ENCODE measurements at regions not wholly inside any gene's neighbourhood (a gene's known extent, or its start where the extent isn't known, plus 50 kb on each side); places are given as distances from the start of the nearest gene placed in this dataset.

- no peaks in the 10 kb centered on the region for H3F3A ChIP-seq (ENCODE audit: low read depth)
- H3K4me1 ChIP-seq = no peaks in the 10 kb centered on the region
- no peak overlapping the region for H3K27ac Mint-ChIP-seq
- no peaks in the 10 kb centered on the region for H3K36me3 Mint-ChIP-seq
- H3K27me3 Mint-ChIP-seq (ENCODE audit: insufficient read depth, low read depth) = peaks cover 8% of the 10 kb centered on the region
- H3K9me3 Mint-ChIP-seq = peaks cover 2% of the 10 kb centered on the region
- no peaks in the 10 kb centered on the region for H3K36me3 ChIP-seq
- H2AFZ ChIP-seq (replicated peaks) = no peak overlapping the region
- TF ChIP-seq EZH2phosphoT487 (IDR thresholded peaks at IDR 0.05) (no peak), CTCF (IDR thresholded peaks at IDR 0.05) (no peak), EZH2 (IDR thresholded peaks at IDR 0.05) (no peak)
- no peaks in the 10 kb centered on the region for H3K9me3 ChIP-seq (ENCODE audit: low read depth)
- no peak overlapping the region for H3K4me3 Mint-ChIP-seq
- H3K4me1 Mint-ChIP-seq = peaks cover 13% of the 10 kb centered on the region
- DNase-seq (ENCODE audit: low spot score) = no peak
- no peak overlapping the region for H3K27ac ChIP-seq
- no peaks in the 10 kb centered on the region for H3K27me3 ChIP-seq
- no peak overlapping the region for H3K4me3 ChIP-seq
- H4K20me1 ChIP-seq (ENCODE audit: low read depth) = no peaks in the 10 kb centered on the region
- no peak overlapping the region for H3K9ac ChIP-seq
- no peak overlapping the region for H3K4me2 ChIP-seq
- no peaks in the 10 kb centered on the region for H3K79me2 ChIP-seq (ENCODE audit: low read depth)
Observed at GRCh38 chr2:9124231-9124741, 82.3 kb upstream of the ASAP2 start.

GRCh38 chr2:9123069-9123468, 83.5 kb upstream of the ASAP2 start:
- Histone ChIP-seq H3K27ac (no peak overlapping the region), H3K79me2 (ENCODE audit: low read depth) (no peaks in the 10 kb centered on the region), H3K27me3 (no peaks in the 10 kb centered on the region), H3K4me2 (no peak overlapping the region), H3K4me1 (no peaks in the 10 kb centered on the region), H3K9me3 (ENCODE audit: low read depth) (no peaks in the 10 kb centered on the region), H3K36me3 (no peaks in the 10 kb centered on the region), H3K9ac (no peak overlapping the region), H2AFZ (replicated peaks) (no peak overlapping the region), H4K20me1 (ENCODE audit: low read depth) (no peaks in the 10 kb centered on the region), H3K4me3 (no peak overlapping the region), H3F3A (ENCODE audit: low read depth) (no peaks in the 10 kb centered on the region)
- no peak for TF ChIP-seq EZH2phosphoT487 (IDR thresholded peaks at IDR 0.05)
- no peak for TF ChIP-seq CTCF (IDR thresholded peaks at IDR 0.05)
- no peak for TF ChIP-seq EZH2 (IDR thresholded peaks at IDR 0.05)
- Mint-ChIP-seq H3K27me3 (ENCODE audit: insufficient read depth, low read depth) (peaks cover 8% of the 10 kb centered on the region), H3K4me1 (peaks cover 13% of the 10 kb centered on the region), H3K9me3 (peaks cover 2% of the 10 kb centered on the region), H3K36me3 (no peaks in the 10 kb centered on the region), H3K4me3 (no peak overlapping the region), H3K27ac (no peak overlapping the region)
- no peak for DNase-seq (ENCODE audit: low spot score)

GRCh38 chr2:9122367-9122766, 84.2 kb upstream of the ASAP2 start:
- no peak overlapping the region for H3K4me3 ChIP-seq
- H3K4me2 ChIP-seq = no peak overlapping the region
- H3K27me3 ChIP-seq = no peaks in the 10 kb centered on the region
- TF ChIP-seq EZH2 (IDR thresholded peaks at IDR 0.05) = no peak
- no peak for TF ChIP-seq EZH2phosphoT487 (IDR thresholded peaks at IDR 0.05)
- no peak for TF ChIP-seq CTCF (IDR thresholded peaks at IDR 0.05)
- H3K9me3 ChIP-seq (ENCODE audit: low read depth) = no peaks in the 10 kb centered on the region
- H3K9ac ChIP-seq = no peak overlapping the region
- no peak overlapping the region for H3K4me3 Mint-ChIP-seq
- H4K20me1 ChIP-seq (ENCODE audit: low read depth) = no peaks in the 10 kb centered on the region
- no peaks in the 10 kb centered on the region for H3K4me1 ChIP-seq
- DNase-seq (ENCODE audit: low spot score) = no peak
- H3K9me3 Mint-ChIP-seq = peaks cover 2% of the 10 kb centered on the region
- H3F3A ChIP-seq (ENCODE audit: low read depth) = no peaks in the 10 kb centered on the region
- H2AFZ ChIP-seq (replicated peaks) = no peak overlapping the region
- H3K27ac Mint-ChIP-seq = no peak overlapping the region
- H3K27me3 Mint-ChIP-seq (ENCODE audit: insufficient read depth, low read depth) = peaks cover 8% of the 10 kb centered on the region
- H3K4me1 Mint-ChIP-seq = peaks cover 13% of the 10 kb centered on the region
- no peaks in the 10 kb centered on the region for H3K36me3 ChIP-seq
- H3K36me3 Mint-ChIP-seq = no peaks in the 10 kb centered on the region
- no peak overlapping the region for H3K27ac ChIP-seq
- no peaks in the 10 kb centered on the region for H3K79me2 ChIP-seq (ENCODE audit: low read depth)
